Spleen (tissue), 11 donors: ENCODE measurements at regions not wholly inside any gene's neighbourhood (a gene's known extent, or its start where the extent isn't known, plus 50 kb on each side); places are given as distances from the start of the nearest gene placed in this dataset.

Source experiments
- DNase-seq: peaks from one replicate; pipeline ENCODE4 v3.0.0-alpha.2; 2020
- H3K27ac ChIP-seq, 8 donors: fragments of 200-600 bp; sonication (generic) in 7 of 8; 1 replicate in 4 of 8; 2 replicates in 4 of 8; pipeline versions ENCODE4 v1.5.0 to v1.8.0; 2016 to 2021; ENCODE audit warnings: inconsistent platforms in 4 of 8, mild to moderate bottlenecking in 4 of 8, moderate library complexity in 1 of 8
- H3K27me3 ChIP-seq, 7 donors: fragments of 200-600 bp; sonication (generic) in 6 of 7; replicated peaks in 1 of 7; 1 replicate in 4 of 7; 2 replicates in 3 of 7; pipeline versions ENCODE4 v1.5.0 to v1.8.0; 2016 to 2021; ENCODE audit warnings: inconsistent platforms in 3 of 7, mild to moderate bottlenecking in 1 of 7
- H3K36me3 ChIP-seq, 6 donors: fragments of 200-600 bp; sonication (generic) in 5 of 6; 1 replicate in 4 of 6; 2 replicates in 2 of 6; pipeline versions ENCODE4 v1.5.0 to v1.8.0; 2016 to 2021; ENCODE audit warnings: inconsistent platforms in 2 of 6
- H3K4me1 ChIP-seq, 6 donors: fragments of 200-600 bp; sonication (generic) in 5 of 6; 1 replicate in 3 of 6; 2 replicates in 3 of 6; pipeline versions ENCODE4 v1.5.0 to v1.8.0; 2016 to 2021; ENCODE audit warnings: inconsistent platforms in 3 of 6
- H3K4me3 ChIP-seq, 8 donors: fragments of 200-600 bp; sonication (generic) in 7 of 8; 1 replicate in 4 of 8; 2 replicates in 4 of 8; pipeline versions ENCODE4 v1.5.0 to v1.8.0; 2016 to 2021; ENCODE audit warnings: inconsistent platforms in 4 of 8, mild to moderate bottlenecking in 4 of 8, moderate library complexity in 2 of 8
- H3K9me3 ChIP-seq, 8 donors: fragments of 200-600 bp; sonication (generic) in 7 of 8; 1 replicate in 4 of 8; 2 replicates in 4 of 8; pipeline versions ENCODE4 v1.5.0 to v1.8.0; 2016 to 2021; ENCODE audit warnings: inconsistent platforms in 4 of 8
- POLR2A ChIP-seq, 3 donors: fragments of 450-650 bp; IDR thresholded peaks; one replicate each; pipeline ENCODE4 v1.5.1; 2017; ENCODE audit warnings: antibody characterized with exemption in 3 of 3, mild to moderate bottlenecking in 1 of 3
- POLR2AphosphoS5 ChIP-seq, 3 donors: sonication (generic); formaldehyde crosslinking; IDR thresholded peaks; one replicate each; pipeline ENCODE4 v1.5.1; 2017; ENCODE audit warnings: antibody characterized with exemption in 3 of 3
- WGBS, 5 donors: extraction: QIAGEN DNeasy Blood & Tissue Kit in 3 of 5; methylation state at CpG; one replicate each; pipeline versions ENCODE4 v1.1.5 to v1.1.7; 2013 to 2018; 5-methylcytosine and 5-hydroxymethylcytosine counted together
- intact Hi-C: fragments of 100-400 bp; cut with DNase I; formaldehyde crosslinking; loops from one replicate; pipeline ENCODE4 v1.15.0; 2023; ENCODE audit warnings: low total_unique reads
- TF ChIP-seq, protein P1 (sequence below), 11 experiments: fragments of 200-600 bp in 7 of 11; fragments of 450-650 bp in 4 of 11; sonication (generic) in 4 of 11; IDR thresholded peaks in 8 of 11; conservative IDR thresholded peaks in 3 of 11; 1 replicate in 7 of 11; 2 replicates in 4 of 11; pipeline versions ENCODE4 v1.4.0 to v1.8.0; 2016 to 2021; ENCODE audit warnings: antibody characterized with exemption in 11 of 11, inconsistent platforms in 4 of 11, mild to moderate bottlenecking in 1 of 11
- donor health status: healthy with polysubstance abuse.
- donor health status: DM: no; HTN: no; CAD: no; lungs with moderate emphysema.
- donor health status: DM: no; HTN: no; CAD: no.
- donor health status: Bipolar disorder and iron deficiency.
- donor health status: healthy.
- donor health status: DM: no; HTN: no; CAD: no.
- donor health status: DM: yes; HTN: yes; CAD: no.

DNA sequence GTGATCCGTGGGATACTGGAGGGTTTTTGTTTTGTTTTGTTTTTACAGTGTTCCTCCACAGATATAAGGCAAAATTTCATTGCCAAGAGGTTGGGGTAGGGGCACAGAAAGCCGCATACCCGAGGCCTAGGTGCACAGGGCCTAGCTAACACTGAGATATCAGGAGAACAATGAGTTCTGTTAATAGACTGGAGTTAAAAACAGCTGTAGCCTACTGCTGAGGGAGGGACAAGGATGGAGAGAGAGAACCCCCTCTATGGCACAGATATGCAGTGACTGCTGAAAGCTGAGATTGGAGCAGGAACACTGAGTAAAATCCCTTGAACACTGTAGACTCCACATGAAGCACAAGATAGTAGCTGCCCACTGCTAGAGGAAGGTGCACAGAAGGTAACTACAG lies 53.1 kb upstream of the MAP3K13 start:
- Histone ChIP-seq H3K9me3 (peaks cover 0 to 31% (median 27%) of the 10 kb centered on the region in 8 donors), H3K36me3 (peaks cover 0 to 26% (median 2%) of the 10 kb centered on the region in 6 donors), H3K27me3 (no peaks in the 10 kb centered on the region), H3K4me1 (peaks cover 0 to 5% (median 0%) of the 10 kb centered on the region in 6 donors), H3K27ac (no peak overlapping the region), H3K4me3 (no peak overlapping the region)
- intact Hi-C loops, result no loop called here
- TF ChIP-seq, protein P1, sequence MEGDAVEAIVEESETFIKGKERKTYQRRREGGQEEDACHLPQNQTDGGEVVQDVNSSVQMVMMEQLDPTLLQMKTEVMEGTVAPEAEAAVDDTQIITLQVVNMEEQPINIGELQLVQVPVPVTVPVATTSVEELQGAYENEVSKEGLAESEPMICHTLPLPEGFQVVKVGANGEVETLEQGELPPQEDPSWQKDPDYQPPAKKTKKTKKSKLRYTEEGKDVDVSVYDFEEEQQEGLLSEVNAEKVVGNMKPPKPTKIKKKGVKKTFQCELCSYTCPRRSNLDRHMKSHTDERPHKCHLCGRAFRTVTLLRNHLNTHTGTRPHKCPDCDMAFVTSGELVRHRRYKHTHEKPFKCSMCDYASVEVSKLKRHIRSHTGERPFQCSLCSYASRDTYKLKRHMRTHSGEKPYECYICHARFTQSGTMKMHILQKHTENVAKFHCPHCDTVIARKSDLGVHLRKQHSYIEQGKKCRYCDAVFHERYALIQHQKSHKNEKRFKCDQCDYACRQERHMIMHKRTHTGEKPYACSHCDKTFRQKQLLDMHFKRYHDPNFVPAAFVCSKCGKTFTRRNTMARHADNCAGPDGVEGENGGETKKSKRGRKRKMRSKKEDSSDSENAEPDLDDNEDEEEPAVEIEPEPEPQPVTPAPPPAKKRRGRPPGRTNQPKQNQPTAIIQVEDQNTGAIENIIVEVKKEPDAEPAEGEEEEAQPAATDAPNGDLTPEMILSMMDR (IDR thresholded peaks at IDR 0.05 in 8 of 11, conservative IDR thresholded peaks at IDR 0.05 in 3 of 11), result no peak
- TF ChIP-seq POLR2A (IDR thresholded peaks at IDR 0.05) (no peak), POLR2AphosphoS5 (IDR thresholded peaks at IDR 0.05) (no peak)
- DNase-seq, result no peak
- WGBS, 5 donors, result 87 to 95% (median 93%) methylated on average over 3 of the region's 3 CpGs

DNA sequence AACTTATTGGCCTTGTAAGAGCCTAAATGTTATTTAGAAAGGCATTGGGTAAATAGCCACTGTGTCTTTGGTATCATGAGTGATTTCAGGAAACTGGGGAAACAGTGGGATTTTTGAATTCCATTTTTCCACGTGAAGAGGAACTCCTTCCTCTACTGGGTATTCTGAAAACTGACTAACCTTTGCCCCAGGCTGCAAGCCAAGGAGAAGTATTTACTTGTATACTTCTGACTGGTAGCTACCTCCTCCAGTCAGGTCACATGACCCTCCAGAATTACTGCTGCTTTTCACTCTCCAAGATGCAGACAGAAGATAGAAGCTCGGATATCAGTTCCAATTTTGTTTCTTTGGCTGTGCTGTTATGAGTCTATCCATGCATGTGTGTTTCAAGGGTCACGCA lies 50.9 kb upstream of the MAP3K13 start:
- H3K27me3 ChIP-seq, result no peaks in the 10 kb centered on the region
- peaks cover 0 to 13% (median 1%) of the 10 kb centered on the region in 6 donors for H3K4me1 ChIP-seq
- H3K4me3 ChIP-seq, result no peak overlapping the region
- no peak overlapping the region for H3K27ac ChIP-seq
- H3K9me3 ChIP-seq, result peaks cover 0 to 23% (median 21%) of the 10 kb centered on the region in 8 donors
- no peak for DNase-seq
- 61 to 81% (median 69%) methylated on average over 3 of the region's 3 CpGs for WGBS, 5 donors
- TF ChIP-seq, protein P1 (IDR thresholded peaks at IDR 0.05 in 8 of 11, conservative IDR thresholded peaks at IDR 0.05 in 3 of 11), result no peak
- TF ChIP-seq POLR2A (IDR thresholded peaks at IDR 0.05) (no peak), POLR2AphosphoS5 (IDR thresholded peaks at IDR 0.05) (no peak)
- intact Hi-C loops, result no loop called here
- peaks cover 0 to 12% (median 0%) of the 10 kb centered on the region in 6 donors for H3K36me3 ChIP-seq
